ENCODE measurements at regions not wholly inside any gene's neighbourhood (a gene's known extent, or its start where the extent isn't known, plus 50 kb on each side); places are given as distances from the start of the nearest gene placed in this dataset.

- no peak for TF ChIP-seq CTCF (IDR thresholded peaks at IDR 0.05)
- no peak for DNase-seq
- no peak for ATAC-seq
- no peaks in the 10 kb centered on the region for H3K27me3 Mint-ChIP-seq
- intact Hi-C loops (cut with micrococcal nuclease) = no loop called here
- no peaks in the 10 kb centered on the region for H3K9me3 Mint-ChIP-seq
- H3K4me3 Mint-ChIP-seq = no peak overlapping the region
- ChIA-PET CTCF (no interaction called here), POLR2A (no interaction called here)
- no peak overlapping the region for H3K27ac Mint-ChIP-seq
- H3K4me1 Mint-ChIP-seq (ENCODE audit: low read depth) = no peaks in the 10 kb centered on the region
- no peaks in the 10 kb centered on the region for H3K36me3 Mint-ChIP-seq (ENCODE audit: low read depth)
Measured at GRCh38 chr13:105871326-105871725, 664.1 kb downstream of the EFNB2 start.

GRCh38 chr13:105863300-105863920 is 672.1 kb downstream of the EFNB2 start:
- H3K27ac Mint-ChIP-seq = no peak overlapping the region
- H3K27me3 Mint-ChIP-seq = no peaks in the 10 kb centered on the region
- TF ChIP-seq CTCF (IDR thresholded peaks at IDR 0.05) = no peak
- POLR2A ChIA-PET = no interaction called here
- H3K4me3 Mint-ChIP-seq = no peak overlapping the region
- CTCF ChIA-PET = no interaction called here
- H3K9me3 Mint-ChIP-seq = no peaks in the 10 kb centered on the region
- intact Hi-C loops (cut with micrococcal nuclease) = no loop called here
- no peaks in the 10 kb centered on the region for H3K4me1 Mint-ChIP-seq (ENCODE audit: low read depth)
- no peaks in the 10 kb centered on the region for H3K36me3 Mint-ChIP-seq (ENCODE audit: low read depth)
- ATAC-seq (no peak), DNase-seq (no peak)

- H3K27ac Mint-ChIP-seq = no peak overlapping the region
- H3K9me3 Mint-ChIP-seq = no peaks in the 10 kb centered on the region
- H3K4me1 Mint-ChIP-seq (ENCODE audit: low read depth) = no peaks in the 10 kb centered on the region
- no peak overlapping the region for H3K4me3 Mint-ChIP-seq
- no peak for DNase-seq
- H3K36me3 Mint-ChIP-seq (ENCODE audit: low read depth) = no peaks in the 10 kb centered on the region
- ChIA-PET POLR2A (no interaction called here), CTCF (no interaction called here)
- TF ChIP-seq CTCF (IDR thresholded peaks at IDR 0.05) = no peak
- intact Hi-C loops (cut with micrococcal nuclease) = no loop called here
- no peak for ATAC-seq
- no peaks in the 10 kb centered on the region for H3K27me3 Mint-ChIP-seq
Measured at GRCh38 chr13:105848494-105848893, 687.0 kb downstream of the EFNB2 start.

- no peak for DNase-seq
- Mint-ChIP-seq H3K4me3 (no peak overlapping the region), H3K4me1 (ENCODE audit: low read depth) (no peaks in the 10 kb centered on the region), H3K27ac (no peak overlapping the region), H3K27me3 (no peaks in the 10 kb centered on the region), H3K36me3 (ENCODE audit: low read depth) (no peaks in the 10 kb centered on the region), H3K9me3 (no peaks in the 10 kb centered on the region)
- ChIA-PET CTCF (no interaction called here), POLR2A (no interaction called here)
- ATAC-seq = no peak
- intact Hi-C loops (cut with micrococcal nuclease) = no loop called here
- no peak for TF ChIP-seq CTCF (IDR thresholded peaks at IDR 0.05)
Measured at GRCh38 chr13:105847527-105848291, 687.8 kb downstream of the EFNB2 start.

GRCh38 chr13:105846923-105847322 is 688.5 kb downstream of the EFNB2 start:
- ATAC-seq = no peak
- ChIA-PET POLR2A (no interaction called here), CTCF (no interaction called here)
- Mint-ChIP-seq H3K36me3 (ENCODE audit: low read depth) (no peaks in the 10 kb centered on the region), H3K9me3 (no peaks in the 10 kb centered on the region), H3K4me1 (ENCODE audit: low read depth) (no peaks in the 10 kb centered on the region), H3K27me3 (no peaks in the 10 kb centered on the region), H3K27ac (no peak overlapping the region), H3K4me3 (no peak overlapping the region)
- intact Hi-C loops (cut with micrococcal nuclease) = no loop called here
- no peak for TF ChIP-seq CTCF (IDR thresholded peaks at IDR 0.05)
- no peak for DNase-seq

Measured in activated CD8-positive, alpha-beta T cell treated with anti-CD3 and anti-CD28 coated beads for 36 hours (primary cell).